HepG2 (cell line): ENCODE measurements at regions not wholly inside any gene's neighbourhood (a gene's known extent, or its start where the extent isn't known, plus 50 kb on each side); places are given as distances from the start of the nearest gene placed in this dataset.

Experiments used
- ATAC-seq: fragments of 200-7000 bp; cut with Tn5 transposase; 3 replicates; pipeline ENCODE4 v1.9.1; 2020; ENCODE audit warnings: mild to moderate bottlenecking, moderate library complexity
- BruUV-seq: library from RNA; stranded (reverse); fragments of 400-500 nt; replicated peaks from 2 replicates; lab custom pipeline; 2021; lab: Mats Ljungman, UMichigan
- CTCF ChIA-PET: fragments of 300-600 bp; formaldehyde crosslinking; extraction: SDS; loops from one replicate; lab custom pipeline; 2021; ENCODE audit warnings: low total read pairs, inconsistent platforms, low intra/inter-chr PET ratio; lab: Yijun Ruan, JAX
- POLR2A ChIA-PET: fragments of 350-600 bp; sonication (Branson Sonifier 250); formaldehyde crosslinking; loops from one replicate; lab custom pipeline; 2020; ENCODE audit warnings: antibody characterized with exemption, inconsistent platforms; lab: Yijun Ruan, JAX
- DNase-seq: peaks from one replicate; pipeline ENCODE4 v3.0.0-alpha.2; 2015; ENCODE audit warnings: low spot score
- FAIRE-seq: peaks from 3 replicates; lab custom pipeline; 2011; peaks lifted over from hg19 to GRCh38; lab: Jason Lieb, UNC
- H2AFZ ChIP-seq: one replicate; pipeline ENCODE4 v1.6.1; 2011; ENCODE audit warnings: low read length, inconsistent platforms
- H3K27ac ChIP-seq: fragments of 300-600 bp; 3 replicates; pipeline ENCODE4 v1.8.0; 2011; ENCODE audit warnings: mixed run types, mild to moderate bottlenecking, mixed read lengths, low read length, inconsistent platforms; ENCODE audit not compliant: insufficient read depth; ENCODE audit errors: extremely low read length
- H3K27me3 ChIP-seq, 2 experiments: fragments of 200-600 bp in 1 of 2; 2 replicates in 1 of 2; 3 replicates in 1 of 2; pipeline versions ENCODE4 v1.6.0 to v1.8.0; 2011; ENCODE audit warnings: low read length in 2 of 2, mild to moderate bottlenecking in 2 of 2, moderate library complexity in 2 of 2, inconsistent platforms in 1 of 2; ENCODE audit not compliant: insufficient read depth in 2 of 2, control insufficient read depth in 1 of 2
- H3K36me3 ChIP-seq, 2 experiments: fragments of 200-600 bp in 1 of 2; replicated peaks in 1 of 2; 2 replicates in 1 of 2; 3 replicates in 1 of 2; pipeline versions ENCODE4 v1.5.1 to v1.8.0; 2011; ENCODE audit warnings: low read length in 2 of 2, inconsistent platforms in 1 of 2; ENCODE audit not compliant: insufficient read depth in 2 of 2, control insufficient read depth in 1 of 2
- H3K4me1 ChIP-seq: 2 replicates; pipeline ENCODE4 v1.5.1; 2012; ENCODE audit warnings: low read length, inconsistent platforms; ENCODE audit not compliant: insufficient read depth
- H3K4me2 ChIP-seq: 2 replicates; pipeline ENCODE4 v1.6.0; 2011; ENCODE audit warnings: low read depth, low read length, inconsistent platforms
- H3K4me3 ChIP-seq, 3 experiments: fragments of 200-600 bp in 1 of 3; sonication (generic), shearing (Covaris generic) in 1 of 3; replicated peaks in 1 of 3; 2 replicates each; pipeline ENCODE4 v1.5.1; 2011 to 2016; ENCODE audit warnings: low read length in 3 of 3, inconsistent platforms in 2 of 3, low read depth in 2 of 3, mild to moderate bottlenecking in 2 of 3, control low read depth in 1 of 3, mixed read lengths in 1 of 3; ENCODE audit not compliant: insufficient read depth in 1 of 3
- H3K79me2 ChIP-seq: one replicate; pipeline ENCODE4 v1.6.1; 2011; ENCODE audit warnings: low read length, inconsistent platforms; ENCODE audit not compliant: insufficient read depth
- H3K9ac ChIP-seq: 2 replicates; pipeline ENCODE4 v1.6.0; 2011; ENCODE audit warnings: mild to moderate bottlenecking, low read depth, low read length, inconsistent platforms; ENCODE audit not compliant: insufficient read depth
- H3K9me3 ChIP-seq: 2 replicates; pipeline ENCODE4 v1.5.1; 2012; ENCODE audit warnings: mild to moderate bottlenecking, low read length
- H4K20me1 ChIP-seq: 2 replicates; pipeline ENCODE4 v1.6.0; 2011; ENCODE audit warnings: inconsistent platforms, mild to moderate bottlenecking, low read length, moderate library complexity; ENCODE audit not compliant: insufficient read depth
- ELF4 ChIP-seq: sonication (generic); formaldehyde crosslinking; IDR thresholded peaks from 2 replicates; pipeline ENCODE4 v1.5.0; 2020; ENCODE audit warnings: missing genetic modification reagents, mild to moderate bottlenecking, moderate library complexity, borderline replicate concordance
- HOXD1 ChIP-seq: sonication (generic); formaldehyde crosslinking; IDR thresholded peaks from 2 replicates; pipeline ENCODE4 v1.5.0; 2020; ENCODE audit warnings: missing genetic modification reagents
- POLR2AphosphoS5 ChIP-seq: IDR thresholded peaks from 2 replicates; pipeline ENCODE4 v1.6.1; 2012; ENCODE audit warnings: low read depth, low read length
- RAD21 ChIP-seq: fragments of 450-650 bp; formaldehyde crosslinking; IDR thresholded peaks from 2 replicates; pipeline ENCODE4 v1.5.0; 2020; ENCODE audit warnings: mild to moderate bottlenecking
- SIN3A ChIP-seq: IDR thresholded peaks from 2 replicates; pipeline ENCODE4 v1.6.1; 2011; ENCODE audit warnings: low read depth, mild to moderate bottlenecking, control low read depth, low read length, borderline replicate concordance
- WGBS: methylation state at CpG from one replicate; pipeline ENCODE4 v1.1.6; 2017; ENCODE audit warnings: low lambda C conversion rate; 5-methylcytosine and 5-hydroxymethylcytosine counted together
- in situ Hi-C: cut with HindIII; loops from 2 replicates; pipeline ENCODE4 v1.10.0; 2017; ENCODE audit warnings: low pct_unique_long_range_greater_than_20kb; ENCODE audit not compliant: extremely low pct_ligation_motif_present
- intact Hi-C: fragments of 100-400 bp; cut with micrococcal nuclease; formaldehyde crosslinking; loops from one replicate; pipeline ENCODE4 v1.10.0; 2022; ENCODE audit not compliant: unreplicated experiment
- TF ChIP-seq, protein P1 (sequence below): sonication (generic); formaldehyde crosslinking; IDR thresholded peaks from 2 replicates; pipeline ENCODE4 v1.4.0; 2020; ENCODE audit warnings: missing genetic modification reagents, mild to moderate bottlenecking, borderline replicate concordance
- TF ChIP-seq, protein P2 (sequence below): sonication (generic); formaldehyde crosslinking; IDR thresholded peaks from 2 replicates; pipeline ENCODE4 v1.4.0; 2020; ENCODE audit warnings: missing genetic modification reagents, mild to moderate bottlenecking, borderline replicate concordance
- TF ChIP-seq, protein P3 (sequence below): sonication (generic); formaldehyde crosslinking; IDR thresholded peaks from 2 replicates; pipeline ENCODE4 v1.4.0; 2020; ENCODE audit warnings: missing genetic modification reagents

DNA sequence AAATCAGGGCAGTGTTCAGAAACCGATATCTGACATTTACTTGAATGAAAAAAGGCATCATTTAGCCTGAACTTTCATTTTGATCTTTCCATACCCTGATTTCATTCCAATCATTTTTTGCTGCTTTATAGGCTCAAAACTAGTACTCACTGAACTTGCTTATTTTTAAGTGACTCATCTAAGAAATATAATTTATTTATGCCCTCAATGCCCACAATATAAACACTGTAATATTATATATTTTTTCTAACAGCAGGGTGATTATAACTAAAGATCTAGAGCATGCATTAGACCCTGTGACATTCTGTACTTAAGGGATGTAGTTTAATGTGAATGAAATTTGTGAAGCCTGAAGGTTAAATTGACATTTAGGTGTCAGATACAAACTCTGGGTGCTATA lies 446.1 kb upstream of the CDH10 start:
- WGBS = 3% methylated on average over 1 of the region's 1 CpG
- H3K4me2 ChIP-seq = no peak overlapping the region
- POLR2A ChIA-PET = no interaction called here

More for the DNA sequence above, 446.1 kb upstream of the CDH10 start:
- Histone ChIP-seq H3K4me3 (no peak overlapping the region), H3K27me3 (no peaks in the 10 kb centered on the region), H3K4me1 (no peaks in the 10 kb centered on the region), H3K27ac (no peak overlapping the region), H3K79me2 (no peaks in the 10 kb centered on the region), H3K36me3 (no peaks in the 10 kb centered on the region), H2AFZ (no peak overlapping the region), H3K9ac (no peak overlapping the region), H3K9me3 (peaks cover 15% of the 10 kb centered on the region), H4K20me1 (no peaks in the 10 kb centered on the region)
- BruUV-seq = no TSS peak
- in situ Hi-C loops (no loop called here), intact Hi-C loops (no loop called here)
- FAIRE-seq (no peak), DNase-seq (no peak), ATAC-seq (no peak)
- TF ChIP-seq SIN3A = no peak
- TF ChIP-seq, protein P1, sequence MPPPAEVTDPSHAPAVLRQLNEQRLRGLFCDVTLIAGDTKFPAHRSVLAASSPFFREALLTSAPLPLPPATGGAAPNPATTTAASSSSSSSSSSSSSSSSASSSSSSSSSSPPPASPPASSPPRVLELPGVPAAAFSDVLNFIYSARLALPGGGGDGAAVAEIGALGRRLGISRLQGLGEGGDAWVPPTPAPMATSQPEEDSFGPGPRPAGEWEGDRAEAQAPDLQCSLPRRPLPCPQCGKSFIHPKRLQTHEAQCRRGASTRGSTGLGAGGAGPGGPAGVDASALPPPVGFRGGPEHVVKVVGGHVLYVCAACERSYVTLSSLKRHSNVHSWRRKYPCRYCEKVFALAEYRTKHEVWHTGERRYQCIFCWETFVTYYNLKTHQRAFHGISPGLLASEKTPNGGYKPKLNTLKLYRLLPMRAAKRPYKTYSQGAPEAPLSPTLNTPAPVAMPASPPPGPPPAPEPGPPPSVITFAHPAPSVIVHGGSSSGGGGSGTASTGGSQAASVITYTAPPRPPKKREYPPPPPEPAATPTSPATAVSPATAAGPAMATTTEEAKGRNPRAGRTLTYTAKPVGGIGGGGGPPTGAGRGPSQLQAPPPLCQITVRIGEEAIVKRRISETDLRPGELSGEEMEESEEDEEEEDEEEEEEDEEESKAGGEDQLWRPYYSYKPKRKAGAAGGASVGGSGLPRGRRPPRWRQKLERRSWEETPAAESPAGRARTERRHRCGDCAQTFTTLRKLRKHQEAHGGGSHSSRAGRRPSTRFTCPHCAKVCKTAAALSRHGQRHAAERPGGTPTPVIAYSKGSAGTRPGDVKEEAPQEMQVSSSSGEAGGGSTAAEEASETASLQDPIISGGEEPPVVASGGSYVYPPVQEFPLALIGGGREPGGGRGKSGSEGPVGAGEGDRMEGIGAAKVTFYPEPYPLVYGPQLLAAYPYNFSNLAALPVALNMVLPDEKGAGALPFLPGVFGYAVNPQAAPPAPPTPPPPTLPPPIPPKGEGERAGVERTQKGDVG = no peak
- no peak for TF ChIP-seq ELF4
- TF ChIP-seq HOXD1 = no peak
- TF ChIP-seq, protein P2, sequence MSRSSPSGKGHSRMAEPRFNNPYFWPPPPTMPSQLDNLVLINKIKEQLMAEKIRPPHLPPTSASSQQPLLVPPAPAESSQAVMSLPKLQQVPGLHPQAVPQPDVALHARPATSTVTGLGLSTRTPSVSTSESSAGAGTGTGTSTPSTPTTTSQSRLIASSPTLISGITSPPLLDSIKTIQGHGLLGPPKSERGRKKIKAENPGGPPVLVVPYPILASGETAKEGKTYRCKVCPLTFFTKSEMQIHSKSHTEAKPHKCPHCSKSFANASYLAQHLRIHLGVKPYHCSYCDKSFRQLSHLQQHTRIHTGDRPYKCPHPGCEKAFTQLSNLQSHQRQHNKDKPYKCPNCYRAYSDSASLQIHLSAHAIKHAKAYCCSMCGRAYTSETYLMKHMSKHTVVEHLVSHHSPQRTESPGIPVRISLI (CRISPR knock-in tag) = no peak
- TF ChIP-seq POLR2AphosphoS5 = no peak
- no peak for TF ChIP-seq RAD21 (CRISPR knock-in tag)
- TF ChIP-seq, protein P3, sequence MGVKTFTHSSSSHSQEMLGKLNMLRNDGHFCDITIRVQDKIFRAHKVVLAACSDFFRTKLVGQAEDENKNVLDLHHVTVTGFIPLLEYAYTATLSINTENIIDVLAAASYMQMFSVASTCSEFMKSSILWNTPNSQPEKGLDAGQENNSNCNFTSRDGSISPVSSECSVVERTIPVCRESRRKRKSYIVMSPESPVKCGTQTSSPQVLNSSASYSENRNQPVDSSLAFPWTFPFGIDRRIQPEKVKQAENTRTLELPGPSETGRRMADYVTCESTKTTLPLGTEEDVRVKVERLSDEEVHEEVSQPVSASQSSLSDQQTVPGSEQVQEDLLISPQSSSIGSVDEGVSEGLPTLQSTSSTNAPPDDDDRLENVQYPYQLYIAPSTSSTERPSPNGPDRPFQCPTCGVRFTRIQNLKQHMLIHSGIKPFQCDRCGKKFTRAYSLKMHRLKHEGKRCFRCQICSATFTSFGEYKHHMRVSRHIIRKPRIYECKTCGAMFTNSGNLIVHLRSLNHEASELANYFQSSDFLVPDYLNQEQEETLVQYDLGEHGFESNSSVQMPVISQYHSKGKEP (CRISPR knock-in tag) = no peak
- CTCF ChIA-PET = no interaction called here
